SK-N-DZ (cell line): ENCODE measurements at regions not wholly inside any gene's neighbourhood (a gene's known extent, or its start where the extent isn't known, plus 50 kb on each side); places are given as distances from the start of the nearest gene placed in this dataset.
"Not testable (repeated sequence)": the region's sequence is repeated elsewhere in the genome, so short reads cannot be mapped to it uniquely, and the experiment has no call there.

Source experiments
- DNase-seq: peaks from one replicate; pipeline ENCODE4 v3.0.0-alpha.2; 2015; ENCODE audit warnings: low spot score
- small RNA-seq, 2 experiments: library from RNA; depleted of rRNA; stranded (forward); fragments of <200 nt; gene quantifications; one replicate each; pipeline ENCODE3, GENCODE V24; 2014

DNA sequence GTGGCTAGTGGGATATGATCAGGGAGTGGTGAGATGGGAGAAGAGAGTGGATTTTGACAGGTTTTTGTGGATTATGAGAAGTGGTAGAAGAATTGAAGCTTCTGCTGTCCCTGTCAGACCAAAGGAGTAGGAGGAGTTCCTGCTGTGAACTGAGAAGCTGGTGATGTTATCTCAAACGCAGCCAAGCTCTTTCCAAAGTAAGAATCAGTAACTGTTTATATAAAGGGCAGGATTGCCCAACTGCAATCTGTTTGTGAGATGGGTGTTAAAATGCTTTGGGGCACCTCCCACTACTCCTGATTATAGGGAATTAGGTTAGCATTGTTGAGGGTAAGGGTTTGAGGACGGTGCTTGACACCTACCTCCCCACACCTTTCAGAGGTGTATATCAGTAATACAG is 60.5 kb upstream of the USP25 start:
- DNase-seq, result no peak

- no peak for DNase-seq
These were observed 58.6 kb upstream of the USP25 start for GRCh38 chr21:15671188-15671587.

GRCh38 chr21:15672578-15672977 is 57.2 kb upstream of the USP25 start:
- not testable (repeated sequence) for DNase-seq

- DNase-seq, result no peak
These were observed 52.8 kb upstream of the USP25 start for GRCh38 chr21:15676935-15677334.

GRCh38 chr21:15679630-15680029 is 50.2 kb upstream of the USP25 start:
- DNase-seq, result no peak

Small RNA genes in the stretch of these regions (small RNA-seq; reads per million reads assigned to genes)
- gene AF246928.1, result 0 reads per million in 2 experiments
- 0 reads per million in 2 experiments for gene CYCSP42
- 0 reads per million in 2 experiments for gene RNU6-1326P
